ENCODE measurements at regions not wholly inside any gene's neighbourhood (a gene's known extent, or its start where the extent isn't known, plus 50 kb on each side); places are given as distances from the start of the nearest gene placed in this dataset.

DNA sequence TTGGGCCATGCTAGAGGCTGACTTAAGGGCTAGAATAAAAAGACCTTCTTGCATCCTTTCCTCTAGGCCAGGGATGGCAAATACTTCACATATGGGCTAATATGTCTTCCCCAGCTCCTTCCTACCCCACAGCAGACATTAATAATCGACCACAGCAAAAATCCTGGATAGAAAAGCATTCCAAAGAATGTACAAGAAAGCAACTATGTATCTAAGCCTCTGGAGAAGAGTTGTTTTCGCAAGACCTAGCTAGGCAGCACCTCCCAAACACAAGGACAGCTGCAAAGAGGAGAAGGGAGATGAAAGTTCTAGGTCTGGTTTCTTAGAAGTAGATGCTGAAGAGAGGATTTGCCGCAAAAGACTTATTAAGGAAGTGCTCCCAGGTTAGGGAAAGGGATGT, 372.6 kb downstream of the SLC4A3 start:
- DNase-seq (ENCODE audit: low read depth): no peak

DNA sequence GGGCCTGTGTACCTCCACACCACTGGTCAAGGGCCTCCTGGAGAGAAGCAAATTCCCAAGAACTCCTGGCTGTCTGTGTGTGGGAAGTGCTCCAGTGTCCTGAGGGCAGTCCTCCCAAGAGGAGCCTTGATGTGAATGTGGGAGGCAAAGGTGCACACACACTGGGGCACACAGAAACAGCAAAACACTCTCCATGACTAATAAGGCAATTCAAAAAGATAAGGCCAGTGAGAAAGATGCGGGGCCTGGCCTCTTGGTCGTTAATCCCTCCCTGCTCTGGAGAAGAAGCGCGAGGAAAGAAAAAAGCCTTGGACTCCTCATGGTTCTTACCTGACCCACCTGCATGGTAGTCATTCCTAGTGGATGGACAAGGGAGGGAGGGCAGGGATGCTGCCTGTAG, 373.2 kb downstream of the SLC4A3 start:
- no peak for DNase-seq (ENCODE audit: low read depth)

DNA sequence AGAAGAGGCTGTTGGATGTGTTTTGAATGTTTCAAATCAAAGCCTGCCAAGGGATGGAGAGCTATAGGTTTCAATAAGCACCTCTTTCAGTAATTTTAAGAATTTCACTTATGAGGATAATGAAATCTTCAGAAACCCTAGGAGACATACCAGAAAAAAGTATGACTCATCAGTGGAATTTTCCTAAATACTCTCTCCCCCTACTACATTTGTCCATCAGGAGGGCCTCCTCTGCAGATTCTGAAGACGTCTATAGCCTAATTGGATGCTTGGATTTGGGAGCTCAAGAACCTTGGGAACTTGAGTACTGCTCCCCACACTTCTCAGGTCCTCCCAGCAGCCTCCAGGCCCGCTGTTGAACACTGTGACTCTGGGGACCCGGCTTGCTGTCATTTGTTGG, 374.3 kb downstream of the SLC4A3 start:
- no peak for DNase-seq (ENCODE audit: low read depth)

DNA sequence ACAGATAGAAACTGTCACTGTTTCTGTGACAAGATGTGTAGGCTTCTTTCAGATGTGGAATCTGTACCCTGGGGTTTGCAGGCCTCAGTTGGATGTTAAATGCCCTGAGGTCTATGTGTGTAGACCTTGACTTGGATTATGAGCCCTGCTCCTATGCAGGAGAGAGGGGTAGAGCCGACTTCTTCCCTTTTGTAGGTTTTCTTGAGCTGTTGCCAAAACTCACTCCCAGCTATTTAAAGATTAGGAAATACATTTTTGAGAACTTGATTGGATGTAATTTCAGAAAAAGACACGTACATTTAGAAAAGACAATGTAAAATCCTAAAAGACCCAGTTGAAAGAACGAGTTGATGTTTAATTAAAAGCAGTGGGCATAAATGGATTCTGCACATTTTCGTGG, 374.8 kb downstream of the SLC4A3 start:
- DNase-seq (ENCODE audit: low read depth): no peak

DNA sequence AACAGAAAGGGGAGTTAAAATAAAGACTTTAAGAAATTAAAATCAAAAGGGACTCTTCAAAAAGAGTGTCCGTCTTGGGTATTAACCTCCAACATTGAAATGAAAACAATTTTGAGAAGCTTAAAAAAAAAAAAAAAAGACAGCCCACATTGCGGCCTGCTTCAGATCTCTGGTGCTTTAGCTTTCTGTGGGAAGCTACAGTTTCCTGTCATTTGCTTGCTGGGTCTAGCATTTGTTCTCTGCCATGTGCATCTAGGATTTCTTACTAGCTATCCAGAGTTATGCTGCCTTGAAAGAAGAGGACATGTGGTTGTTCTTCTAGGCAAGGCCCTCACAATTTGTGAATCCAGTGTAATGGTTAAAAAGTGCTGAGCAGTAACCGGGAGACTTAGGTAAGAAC, 375.3 kb downstream of the SLC4A3 start:
- DNase-seq (ENCODE audit: low read depth): no peak

DNA sequence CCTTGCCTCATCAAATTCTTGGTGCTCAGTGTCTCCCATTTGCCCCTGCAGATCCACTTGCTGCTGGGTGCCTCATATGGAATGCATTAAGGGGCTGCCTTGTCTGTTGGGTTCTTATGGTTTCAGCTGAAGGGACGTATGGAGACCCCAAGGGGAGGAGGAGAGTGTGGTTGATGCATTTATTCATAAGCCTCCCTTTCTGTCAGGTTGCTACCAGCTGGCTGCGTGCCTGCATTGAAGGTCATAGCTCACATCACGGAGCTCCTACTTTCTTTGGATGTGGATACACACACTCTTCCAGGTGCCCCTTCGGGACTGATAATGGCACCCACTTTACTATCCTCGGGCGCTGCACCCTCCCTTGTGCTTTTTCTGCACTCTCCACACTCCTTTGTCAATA, 377.9 kb downstream of the SLC4A3 start:
- DNase-seq (ENCODE audit: low read depth): no peak

DNA sequence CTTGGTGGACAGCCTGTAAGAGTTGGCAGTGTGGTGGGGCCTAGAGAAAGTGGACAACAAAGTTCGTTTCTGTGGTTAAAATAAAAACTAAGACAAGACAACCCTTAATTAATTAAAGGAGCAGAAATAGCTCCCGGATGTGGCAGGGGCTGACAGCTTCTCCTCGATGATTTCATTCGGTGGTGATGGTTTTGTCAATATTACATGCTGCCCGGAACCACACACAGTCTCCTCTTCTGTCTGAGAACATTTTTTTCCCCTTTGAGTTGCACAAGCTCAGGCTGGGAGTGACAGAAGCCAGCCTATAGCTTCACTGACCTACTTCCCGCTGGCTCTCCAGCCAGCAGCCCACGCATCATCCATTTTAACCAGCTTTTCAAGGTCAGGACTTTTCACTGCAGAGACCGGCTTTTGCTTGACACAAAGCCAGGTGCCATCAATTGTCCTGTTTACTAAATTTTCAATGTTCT, 378.8 kb downstream of the SLC4A3 start:
- DNase-seq (ENCODE audit: low read depth): no peak

DNA sequence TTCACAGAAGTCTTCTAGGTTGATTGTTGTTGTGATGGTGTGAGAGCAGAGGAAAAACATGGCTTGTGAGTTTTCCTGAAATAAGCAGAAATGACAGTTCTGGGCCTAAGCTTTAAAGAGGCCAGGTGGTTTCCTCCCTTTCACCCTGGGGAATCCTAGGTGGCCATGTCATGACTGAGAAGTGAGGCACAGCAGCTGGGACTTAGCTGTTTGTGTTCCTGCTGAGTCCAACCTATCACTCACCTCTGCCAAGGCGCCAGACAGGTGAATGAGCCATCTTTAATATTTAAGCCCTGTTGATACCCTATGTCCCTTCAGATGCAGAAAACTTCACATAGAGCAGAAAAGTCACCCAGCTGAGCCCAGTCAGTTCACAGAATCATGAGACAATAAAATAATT, 384.4 kb downstream of the SLC4A3 start:
- DNase-seq (ENCODE audit: low read depth): no peak

DNA sequence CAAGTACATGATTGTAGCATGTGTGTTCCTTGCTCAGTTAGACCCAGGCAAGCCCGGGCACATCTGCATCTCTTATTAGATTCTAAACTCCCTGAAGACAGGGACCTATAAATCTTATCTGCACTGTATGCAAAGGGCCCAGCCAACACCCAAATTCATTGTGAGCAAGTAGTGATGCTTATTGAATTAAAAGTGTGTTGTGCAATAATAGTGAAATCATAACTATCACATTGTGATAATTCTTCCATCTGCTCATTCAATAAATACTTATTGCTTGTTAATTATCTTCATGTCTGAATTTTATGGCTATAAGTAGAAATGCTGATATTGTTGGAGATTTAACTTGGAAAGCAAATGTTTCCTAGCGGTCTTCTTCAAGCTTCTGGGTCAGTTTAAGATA, 387.5 kb downstream of the SLC4A3 start:
- no peak for DNase-seq (ENCODE audit: low read depth)

DNA sequence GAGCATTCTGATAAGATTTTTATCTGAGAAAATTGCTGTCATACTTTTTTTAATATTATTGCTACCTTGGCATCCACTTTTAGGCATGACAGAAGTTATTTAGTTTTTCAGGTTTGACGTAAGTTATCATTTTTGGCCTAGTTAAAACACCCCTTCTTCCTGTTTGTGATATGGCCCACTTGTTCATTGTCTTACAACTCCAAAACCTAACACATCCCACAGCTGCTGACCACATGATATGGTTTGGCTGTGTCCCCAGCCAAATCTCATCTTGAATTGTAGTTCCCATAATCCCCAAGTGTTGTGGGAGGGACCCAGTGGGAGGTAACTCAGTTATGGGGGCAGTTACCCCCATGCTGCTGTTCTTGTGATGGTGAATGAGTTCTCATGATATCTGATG, 388.1 kb downstream of the SLC4A3 start:
- DNase-seq (ENCODE audit: low read depth): no peak

DNA sequence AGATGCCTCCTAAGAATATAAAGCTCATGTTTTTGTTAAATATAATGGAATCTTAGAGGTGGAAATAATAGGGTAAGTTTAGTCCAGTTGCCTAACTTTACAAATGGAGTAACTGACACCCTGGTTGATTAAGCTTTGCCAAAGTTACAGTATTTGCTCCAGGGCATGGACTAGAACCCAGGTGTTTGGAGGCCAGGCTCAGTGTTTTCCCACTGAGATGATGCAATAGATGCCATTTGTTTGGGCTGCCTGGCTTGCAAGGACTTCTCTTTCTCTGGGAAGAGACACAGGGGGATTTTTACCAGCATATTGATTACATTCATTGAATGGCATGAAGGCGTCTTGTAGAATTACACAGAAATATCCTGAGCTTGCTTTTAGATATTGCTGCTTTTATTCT, 397.8 kb downstream of the SLC4A3 start:
- no peak for DNase-seq (ENCODE audit: low read depth)

DNA sequence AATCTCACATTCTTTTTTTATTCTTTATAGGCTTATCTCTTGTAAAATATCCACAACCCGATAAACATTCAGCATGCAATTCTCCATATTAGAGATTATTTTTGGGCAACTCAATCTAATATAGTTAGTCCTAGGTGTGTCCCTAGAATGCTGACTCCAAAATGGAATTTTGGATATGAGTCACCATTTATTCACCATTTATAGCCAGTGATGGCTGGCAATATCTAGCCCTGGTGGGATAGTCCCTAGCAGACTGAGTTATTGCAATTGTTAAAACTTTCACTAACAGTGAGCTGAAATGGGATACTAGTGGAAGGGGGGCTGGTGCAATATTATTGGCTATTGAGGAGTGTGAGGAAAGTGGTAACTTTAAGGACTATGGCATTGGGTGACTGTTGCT, 401.6 kb downstream of the SLC4A3 start:
- no peak for DNase-seq (ENCODE audit: low read depth)

DNA sequence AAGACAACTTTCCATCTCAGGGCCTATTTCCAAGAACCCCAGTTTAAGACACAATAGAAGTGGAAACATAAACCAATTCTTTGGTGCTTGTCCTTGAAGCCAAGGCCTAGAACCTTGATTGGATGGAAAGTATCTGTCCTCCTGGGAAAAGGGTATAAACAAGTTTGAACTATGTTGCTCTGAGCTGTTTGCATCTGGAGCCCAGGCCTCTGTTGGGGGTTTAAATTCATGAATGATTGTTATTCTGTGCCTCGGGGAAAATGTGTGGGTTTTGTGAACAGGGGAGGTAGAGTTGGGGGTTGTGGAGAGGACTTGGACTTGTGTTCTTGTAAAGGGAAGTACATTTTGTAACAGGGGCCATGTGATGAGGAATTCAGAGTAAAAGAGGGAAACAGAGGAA, 406.1 kb downstream of the SLC4A3 start:
- no peak for DNase-seq (ENCODE audit: low read depth)

DNA sequence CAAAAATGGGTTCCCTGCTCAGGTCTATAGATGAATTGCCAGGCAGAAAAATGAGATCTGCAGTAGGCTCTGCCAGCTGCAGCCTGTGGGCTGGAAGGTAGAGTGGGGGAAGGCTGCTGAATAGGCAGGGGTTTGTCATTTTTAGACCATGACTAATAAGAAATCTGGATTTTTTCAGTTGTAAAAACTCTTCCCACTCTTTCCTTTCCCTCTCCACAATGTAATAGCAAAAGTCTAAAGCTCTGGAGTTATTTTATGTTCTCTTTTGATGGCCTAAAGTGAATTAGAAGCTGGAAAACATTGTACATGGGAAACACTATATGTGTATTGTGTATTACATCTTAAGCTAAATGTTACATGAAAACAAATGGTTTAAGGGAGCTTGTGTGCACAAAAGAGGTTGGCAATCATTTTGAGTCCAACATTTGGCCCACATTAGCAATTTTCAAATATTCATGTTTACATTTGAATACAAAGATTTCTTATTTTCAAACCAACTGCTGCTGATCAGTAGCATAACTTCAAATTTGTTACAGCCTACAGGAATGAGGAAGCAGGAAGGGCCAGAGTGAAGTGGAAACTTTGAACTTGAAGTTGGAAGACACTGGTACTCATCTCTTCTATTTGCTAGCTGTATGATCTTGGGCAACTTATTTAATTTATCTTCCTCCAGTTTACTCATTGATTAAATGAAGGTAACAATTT, 407.1 kb downstream of the SLC4A3 start:
- DNase-seq (ENCODE audit: low read depth): peak; percentile 34

DNA sequence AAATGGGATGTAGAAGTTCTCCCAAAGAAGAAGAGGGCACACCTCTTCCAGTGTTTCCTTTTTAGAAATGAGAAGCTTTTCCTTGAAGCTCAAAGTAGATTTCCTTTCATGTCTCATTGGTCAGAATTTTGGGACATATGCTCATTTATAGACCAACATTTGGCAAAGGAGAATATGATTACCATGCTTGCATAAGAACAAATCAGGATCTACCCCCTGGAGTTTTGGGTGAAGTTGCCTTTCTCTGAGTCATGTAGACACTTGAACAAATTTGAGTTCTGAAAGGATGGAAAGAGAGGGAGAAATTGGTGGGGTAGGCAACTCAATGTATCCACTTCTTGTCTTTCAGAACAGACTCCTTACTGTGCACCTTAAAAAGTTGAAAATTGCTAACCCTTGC, 409.0 kb downstream of the SLC4A3 start:
- DNase-seq (ENCODE audit: low read depth): no peak

DNA sequence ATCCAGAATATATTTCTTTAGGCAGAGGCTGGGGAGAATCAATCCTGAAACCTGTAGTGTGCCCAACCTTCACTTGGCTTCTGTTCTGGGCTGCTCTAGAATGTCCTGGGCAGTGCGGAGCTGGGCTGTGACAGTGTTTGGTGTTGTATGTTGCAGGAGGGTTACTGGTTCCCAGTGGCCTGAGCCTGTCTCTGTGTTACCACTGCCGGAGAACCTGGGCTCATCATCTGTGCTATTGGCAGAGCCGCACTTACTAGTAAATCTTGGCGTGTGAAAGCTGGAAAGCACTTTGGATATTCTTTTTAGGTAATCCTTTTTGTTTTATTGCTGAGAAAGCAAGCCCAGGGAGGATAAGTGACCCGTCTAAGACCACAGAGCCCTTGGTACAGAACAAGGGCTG, 412.9 kb downstream of the SLC4A3 start:
- DNase-seq (ENCODE audit: low read depth): no peak

DNA sequence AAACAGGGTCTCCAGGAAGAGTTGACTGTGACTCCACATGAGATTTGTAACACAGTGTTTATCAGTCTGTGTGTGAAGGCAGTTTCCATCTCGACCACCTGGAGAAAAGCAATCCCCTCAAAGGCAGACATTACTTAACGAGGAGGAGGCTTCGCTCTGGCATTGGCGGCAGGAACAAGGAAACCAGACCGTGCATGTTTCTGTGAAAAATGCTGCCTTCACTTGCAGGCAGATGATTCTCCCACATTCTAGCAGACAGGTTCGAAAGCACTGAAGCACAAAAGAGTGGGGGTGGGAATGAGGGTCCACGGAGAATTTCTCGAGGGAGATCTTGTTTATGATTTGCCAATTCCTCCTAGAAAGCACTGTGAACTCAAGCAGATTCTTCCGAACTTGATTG, 414.0 kb downstream of the SLC4A3 start:
- DNase-seq (ENCODE audit: low read depth): no peak

DNA sequence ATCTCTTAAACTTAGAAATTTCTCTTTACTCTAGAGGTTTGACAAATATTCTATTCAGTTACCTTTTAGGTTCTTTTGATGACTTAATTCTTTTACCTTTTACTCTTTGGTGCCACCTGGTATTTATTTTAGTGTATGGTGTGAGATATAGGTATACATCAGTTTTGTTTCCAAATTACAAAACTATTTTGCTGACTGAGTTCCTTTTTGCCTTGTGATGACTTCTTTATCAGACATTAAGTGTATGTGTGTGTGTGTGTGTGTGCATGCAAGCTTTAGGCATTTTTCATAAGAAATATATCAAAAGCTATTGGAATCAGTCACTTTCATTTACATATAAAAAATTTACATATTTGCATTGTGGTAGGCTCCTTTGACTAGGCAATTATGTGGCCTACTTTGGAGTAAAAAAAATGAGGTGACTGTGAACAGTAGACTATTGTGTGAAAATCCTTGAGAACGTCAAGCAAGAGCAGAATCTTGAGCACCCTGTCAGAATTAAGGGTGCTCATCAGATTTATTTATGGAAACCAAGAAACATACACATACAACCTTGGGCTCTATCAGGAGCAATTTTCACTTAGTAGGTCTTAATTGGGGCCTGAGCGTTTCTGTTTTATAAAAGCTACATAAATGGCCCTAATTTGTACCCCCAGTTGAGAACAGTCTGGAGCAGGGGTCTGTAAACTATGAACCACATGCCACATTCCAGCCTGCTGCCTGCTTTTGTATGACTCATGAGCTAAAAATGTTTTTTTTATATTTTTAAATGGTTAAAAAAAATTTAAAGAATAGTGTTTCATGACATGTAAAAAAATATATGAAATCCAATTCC, 415.9 kb downstream of the SLC4A3 start:
- no peak for DNase-seq (ENCODE audit: low read depth)

DNA sequence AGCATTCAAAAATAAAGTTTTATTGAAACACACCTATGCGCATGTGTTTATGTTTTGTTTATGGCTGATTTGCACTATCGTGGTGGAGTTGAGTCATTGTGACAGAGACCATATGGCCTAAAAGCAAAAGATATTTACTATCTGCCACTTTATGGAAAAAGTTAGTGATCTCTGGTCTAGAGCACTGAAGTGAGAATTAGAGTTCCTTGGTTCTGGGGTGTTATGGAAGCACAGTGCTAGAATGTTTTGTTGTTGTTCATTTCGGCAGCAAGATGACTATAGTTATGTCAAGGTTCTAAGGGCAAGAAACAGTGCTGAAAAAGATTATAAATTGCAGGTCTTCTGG, 416.5 kb downstream of the SLC4A3 start:
- no peak for DNase-seq (ENCODE audit: low read depth)

DNA sequence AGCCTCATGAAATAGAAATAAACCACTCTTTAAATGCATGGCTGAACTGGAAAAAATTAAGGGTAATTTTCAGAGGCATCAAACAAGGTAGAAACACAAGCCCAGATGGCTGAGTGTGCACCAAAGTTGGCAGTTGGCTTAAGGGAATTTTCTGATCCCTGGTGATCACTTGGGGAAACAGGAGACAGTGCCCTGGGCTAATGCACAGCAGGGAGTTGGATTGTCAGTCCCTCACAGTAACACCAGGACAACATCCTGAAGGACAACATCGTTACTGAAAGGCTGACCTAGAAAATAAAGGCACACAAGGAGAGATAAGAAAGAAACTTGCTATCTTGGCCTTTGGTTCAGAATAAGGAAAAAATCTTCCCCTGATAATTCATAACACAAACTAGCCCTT, 417.0 kb downstream of the SLC4A3 start:
- no peak for DNase-seq (ENCODE audit: low read depth)

DNA sequence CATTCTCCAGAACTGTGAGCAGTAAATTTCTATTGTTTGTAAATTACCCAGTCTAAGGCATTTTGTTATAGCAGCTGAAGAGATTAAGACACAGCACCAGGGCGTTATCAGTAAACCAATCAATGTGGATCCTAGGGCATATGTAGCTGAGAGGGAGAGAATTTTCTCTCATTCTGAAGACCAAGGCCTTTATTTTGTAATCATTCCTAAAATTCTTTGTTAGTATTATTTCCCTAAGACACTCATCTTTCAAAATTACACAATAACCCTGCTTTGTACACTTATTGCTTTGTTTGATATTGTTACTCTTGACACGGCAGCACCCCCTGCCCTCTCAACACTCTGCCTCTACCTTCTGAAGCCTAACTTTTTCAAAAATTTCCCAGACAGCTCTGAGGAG, 419.1 kb downstream of the SLC4A3 start:
- no peak for DNase-seq (ENCODE audit: low read depth)

DNA sequence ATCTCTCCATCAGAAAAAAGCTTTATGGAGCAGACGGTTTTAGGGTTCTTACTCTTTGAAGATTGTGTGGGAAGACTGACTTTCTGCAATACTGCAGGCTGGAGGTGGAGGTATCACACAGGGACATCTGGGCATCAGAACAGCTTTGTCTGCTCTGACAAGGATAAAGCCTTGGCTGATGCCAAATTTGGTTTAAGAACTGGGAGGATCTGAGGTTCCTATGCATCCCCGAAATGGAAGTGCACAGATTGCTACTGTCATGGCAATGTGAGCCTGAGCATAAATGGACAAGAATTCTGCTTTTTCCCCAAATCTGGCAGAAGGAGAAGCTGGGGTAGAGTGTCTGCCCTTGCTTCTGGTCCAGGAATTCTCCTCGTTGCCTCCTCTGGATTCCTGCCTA, 424.3 kb downstream of the SLC4A3 start:
- no peak for DNase-seq (ENCODE audit: low read depth)

DNA sequence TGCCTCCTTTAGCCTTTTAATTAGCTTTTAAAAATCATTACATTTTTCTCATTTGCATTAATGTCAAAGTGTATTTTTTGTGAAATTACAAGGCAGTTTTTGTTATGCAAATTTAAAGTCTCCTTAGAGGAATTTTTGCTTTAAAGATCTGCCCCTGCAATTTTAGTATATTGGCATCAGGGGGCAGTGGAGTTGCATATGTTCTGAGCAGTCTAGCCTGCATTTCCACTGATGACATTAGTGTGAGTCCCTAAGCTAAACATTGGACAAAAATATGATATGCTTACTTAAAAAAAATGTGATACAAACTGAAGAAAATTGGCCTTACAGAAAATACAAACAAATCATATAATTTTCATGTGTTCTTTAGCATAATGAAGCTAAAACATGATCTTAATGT, 426.5 kb downstream of the SLC4A3 start:
- no peak for DNase-seq (ENCODE audit: low read depth)

DNA sequence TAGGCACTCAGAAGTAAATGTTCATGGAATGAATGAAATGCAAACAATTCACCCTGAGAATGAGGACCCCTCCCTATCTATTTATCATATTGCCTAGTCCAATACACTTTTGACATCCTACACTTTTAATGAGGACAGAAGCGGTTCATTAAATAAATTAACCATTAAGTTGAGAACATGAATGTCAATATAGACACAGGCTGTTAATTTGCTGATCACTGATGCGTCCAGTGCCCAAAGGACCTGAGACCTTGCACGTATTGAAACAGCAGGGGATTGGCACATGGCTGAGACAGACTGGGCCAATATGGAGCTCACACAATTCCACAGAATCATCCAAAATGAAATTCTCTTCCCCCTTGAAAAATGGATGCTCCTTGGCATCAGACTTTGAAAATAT, 430.0 kb downstream of the SLC4A3 start:
- DNase-seq (ENCODE audit: low read depth): no peak
